ENCODE measurements at regions not wholly inside any gene's neighbourhood (a gene's known extent, or its start where the extent isn't known, plus 50 kb on each side); places are given as distances from the start of the nearest gene placed in this dataset.

DNA sequence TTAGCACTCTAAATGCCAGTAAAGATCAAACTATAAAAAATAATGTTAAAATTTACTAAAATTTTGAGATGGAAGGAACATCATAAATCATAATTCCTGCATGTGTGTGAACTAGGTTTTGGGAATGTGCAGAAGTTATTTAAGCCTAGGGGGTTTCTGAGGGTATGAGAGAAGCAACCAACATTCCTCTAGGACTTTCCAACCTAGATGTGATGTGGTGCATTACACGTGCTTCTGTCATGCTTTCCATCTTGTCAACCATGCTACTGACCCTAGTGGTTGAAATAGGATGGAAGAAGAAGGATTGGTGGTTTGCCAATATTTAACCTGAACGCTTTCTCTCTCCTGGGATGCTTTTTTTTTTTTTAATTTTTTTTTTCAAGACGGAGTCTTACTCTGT lies 209.3 kb downstream of the AEBP2 start:
- TF ChIP-seq, protein P1, sequence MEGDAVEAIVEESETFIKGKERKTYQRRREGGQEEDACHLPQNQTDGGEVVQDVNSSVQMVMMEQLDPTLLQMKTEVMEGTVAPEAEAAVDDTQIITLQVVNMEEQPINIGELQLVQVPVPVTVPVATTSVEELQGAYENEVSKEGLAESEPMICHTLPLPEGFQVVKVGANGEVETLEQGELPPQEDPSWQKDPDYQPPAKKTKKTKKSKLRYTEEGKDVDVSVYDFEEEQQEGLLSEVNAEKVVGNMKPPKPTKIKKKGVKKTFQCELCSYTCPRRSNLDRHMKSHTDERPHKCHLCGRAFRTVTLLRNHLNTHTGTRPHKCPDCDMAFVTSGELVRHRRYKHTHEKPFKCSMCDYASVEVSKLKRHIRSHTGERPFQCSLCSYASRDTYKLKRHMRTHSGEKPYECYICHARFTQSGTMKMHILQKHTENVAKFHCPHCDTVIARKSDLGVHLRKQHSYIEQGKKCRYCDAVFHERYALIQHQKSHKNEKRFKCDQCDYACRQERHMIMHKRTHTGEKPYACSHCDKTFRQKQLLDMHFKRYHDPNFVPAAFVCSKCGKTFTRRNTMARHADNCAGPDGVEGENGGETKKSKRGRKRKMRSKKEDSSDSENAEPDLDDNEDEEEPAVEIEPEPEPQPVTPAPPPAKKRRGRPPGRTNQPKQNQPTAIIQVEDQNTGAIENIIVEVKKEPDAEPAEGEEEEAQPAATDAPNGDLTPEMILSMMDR (IDR thresholded peaks at IDR 0.05) = no peak
- TF ChIP-seq POLR2AphosphoS5 (IDR thresholded peaks at IDR 0.05) (no peak), POLR2A (IDR thresholded peaks at IDR 0.05) (no peak)

Data from suprapubic skin (tissue), 4 donors.